GM13977 (cell line): ENCODE measurements at regions not wholly inside any gene's neighbourhood (a gene's known extent, or its start where the extent isn't known, plus 50 kb on each side); places are given as distances from the start of the nearest gene placed in this dataset.

Experiments
- DNase-seq: peaks from one replicate; pipeline ENCODE4 v3.0.0; 2012; ENCODE audit warnings: low spot score
- in situ Hi-C: fragments of 300-500 bp; cut with MboI; formaldehyde crosslinking; loops from one replicate; pipeline ENCODE4 v1.12.0; 2022; ENCODE audit warnings: low sequenced_read_pairs, low pct_unique_long_range_greater_than_20kb, mixed read lengths, inconsistent platforms; ENCODE audit not compliant: unreplicated experiment
- TF ChIP-seq, protein P1 (sequence below): IDR thresholded peaks from 2 replicates; pipeline ENCODE4 v1.5.1; 2012; ENCODE audit warnings: mild to moderate bottlenecking, control low read depth; ENCODE audit not compliant: insufficient read depth; ENCODE audit errors: extremely low read depth, missing control alignments

DNA sequence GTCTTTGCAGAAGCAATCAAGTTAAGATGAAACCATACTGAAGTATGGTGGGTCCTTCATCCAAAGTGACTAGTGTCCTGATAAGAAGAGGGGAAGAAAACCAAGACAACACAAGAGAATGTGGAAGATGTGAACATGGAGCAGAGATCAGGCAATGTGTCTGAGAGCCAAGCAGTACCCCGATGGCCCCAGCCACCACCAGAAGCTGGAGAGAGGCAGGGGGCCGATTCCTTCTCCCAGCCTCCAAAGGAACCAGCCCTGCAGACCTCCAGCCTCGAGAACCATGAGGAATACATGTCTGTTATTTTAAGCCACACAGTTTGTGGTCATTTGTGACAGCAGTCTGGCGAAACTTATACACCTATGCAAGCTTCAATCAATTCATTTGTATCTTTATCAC is 93.2 kb downstream of the IRS2 start:
- no peak for DNase-seq
- TF ChIP-seq, protein P1, sequence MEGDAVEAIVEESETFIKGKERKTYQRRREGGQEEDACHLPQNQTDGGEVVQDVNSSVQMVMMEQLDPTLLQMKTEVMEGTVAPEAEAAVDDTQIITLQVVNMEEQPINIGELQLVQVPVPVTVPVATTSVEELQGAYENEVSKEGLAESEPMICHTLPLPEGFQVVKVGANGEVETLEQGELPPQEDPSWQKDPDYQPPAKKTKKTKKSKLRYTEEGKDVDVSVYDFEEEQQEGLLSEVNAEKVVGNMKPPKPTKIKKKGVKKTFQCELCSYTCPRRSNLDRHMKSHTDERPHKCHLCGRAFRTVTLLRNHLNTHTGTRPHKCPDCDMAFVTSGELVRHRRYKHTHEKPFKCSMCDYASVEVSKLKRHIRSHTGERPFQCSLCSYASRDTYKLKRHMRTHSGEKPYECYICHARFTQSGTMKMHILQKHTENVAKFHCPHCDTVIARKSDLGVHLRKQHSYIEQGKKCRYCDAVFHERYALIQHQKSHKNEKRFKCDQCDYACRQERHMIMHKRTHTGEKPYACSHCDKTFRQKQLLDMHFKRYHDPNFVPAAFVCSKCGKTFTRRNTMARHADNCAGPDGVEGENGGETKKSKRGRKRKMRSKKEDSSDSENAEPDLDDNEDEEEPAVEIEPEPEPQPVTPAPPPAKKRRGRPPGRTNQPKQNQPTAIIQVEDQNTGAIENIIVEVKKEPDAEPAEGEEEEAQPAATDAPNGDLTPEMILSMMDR = no peak
- in situ Hi-C loops = no loop called here

DNA sequence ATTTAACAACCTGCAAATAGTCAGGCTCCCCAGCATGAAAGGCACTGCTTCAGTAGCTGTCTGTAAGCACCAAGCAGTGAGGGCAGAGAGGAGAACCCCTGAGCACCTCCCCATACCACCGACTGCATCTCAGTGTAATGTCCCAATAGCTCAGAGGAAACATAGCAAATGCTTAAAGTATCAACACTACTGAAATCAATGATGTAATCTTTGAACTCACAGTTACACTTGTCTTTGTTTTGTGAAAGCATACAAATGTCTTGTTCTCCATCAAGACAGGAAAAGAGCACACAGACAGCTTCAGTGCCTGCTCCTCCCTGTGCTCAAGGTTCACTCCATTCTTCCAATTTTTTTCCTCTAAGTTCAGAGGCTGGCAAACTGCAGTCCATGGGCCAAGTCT is 94.7 kb downstream of the IRS2 start:
- no peak for DNase-seq
- TF ChIP-seq, protein P1 = no peak
- in situ Hi-C loops = no loop called here

DNA sequence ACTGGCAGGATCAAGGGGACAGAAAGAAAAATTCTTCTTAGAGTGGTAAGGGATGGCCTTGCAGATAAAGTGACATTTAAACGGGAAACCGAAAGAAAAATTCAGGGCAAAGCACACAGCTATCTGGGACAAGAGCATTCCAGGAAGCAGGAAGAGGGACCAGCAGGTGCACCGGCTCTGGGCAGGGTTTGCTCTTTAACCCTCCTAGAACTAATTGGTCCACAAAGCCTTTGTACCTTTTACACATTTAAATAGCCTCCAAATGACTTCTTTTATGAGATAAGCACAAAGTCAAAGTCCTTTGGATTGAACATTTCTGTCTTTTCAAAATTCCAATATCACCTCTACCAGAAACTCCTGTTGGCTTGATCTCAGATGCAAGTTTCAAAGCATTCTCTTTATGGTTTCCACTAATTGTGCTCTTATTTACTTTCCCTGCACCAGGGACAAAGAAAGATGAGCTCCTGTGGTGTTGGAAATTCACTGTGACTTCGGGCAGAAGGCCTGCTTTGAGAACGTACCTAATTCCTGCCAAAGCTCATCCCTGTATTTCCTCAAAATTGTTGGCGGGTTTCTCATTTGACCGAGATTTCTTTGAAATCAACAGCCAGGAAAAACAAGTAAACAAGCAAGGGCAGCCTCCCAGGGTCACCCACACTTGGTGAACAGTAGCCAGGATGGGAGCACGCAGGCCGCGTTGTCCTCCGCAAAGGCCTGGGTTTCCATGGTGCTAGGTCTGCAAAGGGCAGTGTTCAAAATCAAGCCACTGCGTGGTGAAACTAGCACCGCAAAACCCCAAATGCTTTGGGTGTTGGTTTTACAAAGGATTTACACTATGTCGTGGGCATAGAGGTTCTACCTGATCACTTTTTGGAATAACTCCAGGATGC is 98.6 kb downstream of the IRS2 start:
- TF ChIP-seq, protein P1 = no peak
- DNase-seq = no peak
- in situ Hi-C loops = no loop called here

DNA sequence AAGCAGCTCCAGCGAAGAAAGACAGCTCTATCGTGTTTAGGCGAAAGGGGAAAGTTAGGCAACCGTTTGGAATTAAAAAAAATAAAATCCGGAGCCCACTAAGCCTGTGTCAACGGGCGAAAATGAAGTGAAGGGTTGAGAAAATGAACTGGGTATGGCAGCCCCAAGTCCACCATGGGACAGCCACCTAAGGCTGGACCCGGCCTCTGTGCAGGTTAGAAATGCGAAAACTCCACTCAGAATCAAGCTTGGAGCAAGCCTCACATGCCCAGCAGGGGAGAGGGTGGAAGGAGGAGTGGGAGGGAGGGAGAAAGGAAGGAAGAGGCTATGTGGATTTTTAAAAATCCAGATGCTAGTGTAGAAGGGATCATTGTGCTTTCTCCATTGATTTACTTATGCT is 101.2 kb downstream of the IRS2 start:
- in situ Hi-C loops = no loop called here
- DNase-seq = no peak

DNA sequence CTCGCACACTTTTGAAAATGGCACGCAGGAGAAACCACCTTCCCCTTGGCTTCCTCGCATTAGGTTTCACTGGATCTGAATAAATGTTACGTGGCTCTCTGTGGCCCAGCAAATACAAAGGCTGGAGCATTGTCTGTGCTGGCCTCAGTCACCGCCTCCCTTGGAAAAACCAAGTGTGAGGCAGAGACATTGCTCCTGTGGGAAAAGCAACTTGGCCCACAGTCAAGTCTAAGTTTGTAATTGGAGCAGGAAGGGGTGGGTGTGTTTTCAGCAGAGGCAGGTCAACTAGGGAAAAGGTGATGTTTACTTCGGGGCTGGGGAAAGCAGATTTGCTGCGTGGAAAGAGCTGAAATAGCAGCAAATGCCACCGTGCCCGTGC is 101.6 kb downstream of the IRS2 start:
- in situ Hi-C loops = no loop called here
- DNase-seq = no peak
- TF ChIP-seq, protein P1 = no peak

More for the DNA sequence above, 101.2 kb downstream of the IRS2 start:
- TF ChIP-seq, protein P1 = no peak

DNA sequence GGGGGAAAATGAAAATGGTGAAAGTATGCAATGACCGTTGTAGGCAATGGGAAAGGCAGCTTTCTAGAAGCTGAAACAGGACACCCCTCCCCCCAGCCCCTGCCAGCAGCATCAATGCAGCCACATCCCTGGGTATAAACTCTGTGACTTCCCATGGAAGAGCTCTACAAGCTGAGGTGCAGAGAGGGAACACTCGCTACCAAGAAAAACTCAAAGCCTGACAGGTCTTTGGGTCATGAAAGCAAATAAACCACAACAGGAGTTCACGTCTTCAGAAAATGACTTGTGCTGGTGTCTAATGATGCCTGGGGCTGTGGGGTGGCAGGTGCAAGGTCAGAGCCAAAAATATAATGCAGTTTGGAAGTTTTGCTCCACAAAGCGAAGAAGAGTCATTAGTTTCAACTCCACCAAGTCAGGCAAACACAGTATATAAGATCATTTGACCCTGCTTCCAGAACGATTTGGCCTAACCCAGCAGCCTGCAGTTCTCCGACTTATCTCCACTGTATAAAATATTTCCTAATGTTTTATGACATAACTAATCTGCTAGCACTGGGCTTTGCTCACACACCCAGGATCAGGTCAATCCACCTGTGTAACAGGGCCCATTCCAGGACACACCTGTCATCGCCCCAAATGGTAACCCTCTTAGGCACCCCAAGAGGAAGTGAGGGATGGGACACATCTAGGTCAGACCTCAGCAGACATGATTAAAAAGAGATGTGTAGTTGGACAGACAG is 102.1 kb downstream of the IRS2 start:
- in situ Hi-C loops = no loop called here
- no peak for DNase-seq
- TF ChIP-seq, protein P1 = no peak
